GM23338 (cell line): ENCODE measurements at regions not wholly inside any gene's neighbourhood (a gene's known extent, or its start where the extent isn't known, plus 50 kb on each side); places are given as distances from the start of the nearest gene placed in this dataset.

Source experiments
- ATAC-seq: fragments of 200-7000 bp; cut with Tn5 transposase; 3 replicates; pipeline ENCODE4 v1.9.1; 2020
- DNase-seq: peaks from one replicate; pipeline ENCODE4 v3.0.0-alpha.2; 2015; ENCODE audit warnings: low spot score
- H2AFZ ChIP-seq: fragments of 200-600 bp; sonication (generic); 2 replicates; pipeline ENCODE4 v1.8.0; 2016; ENCODE audit warnings: antibody characterized with exemption, mild to moderate bottlenecking, moderate library complexity
- H3F3A ChIP-seq: fragments of 200-600 bp; sonication (generic); replicated peaks from 2 replicates; pipeline ENCODE4 v1.8.0; 2017; ENCODE audit warnings: antibody characterized with exemption, mixed run types, low read depth
- H3K27ac ChIP-seq: fragments of 200-600 bp; sonication (generic); 2 replicates; pipeline ENCODE4 v1.6.1; 2016; ENCODE audit warnings: low read depth
- H3K27me3 ChIP-seq: fragments of 200-600 bp; sonication (generic); 2 replicates; pipeline ENCODE4 v1.8.0; 2016; ENCODE audit warnings: mild to moderate bottlenecking, mixed run types, moderate library complexity; ENCODE audit not compliant: insufficient read depth
- H3K36me3 ChIP-seq: fragments of 200-600 bp; sonication (generic); 2 replicates; pipeline ENCODE4 v1.8.0; 2016; ENCODE audit warnings: mild to moderate bottlenecking; ENCODE audit not compliant: insufficient read depth
- H3K4me1 ChIP-seq: fragments of 200-600 bp; sonication (generic); 2 replicates; pipeline ENCODE4 v1.8.0; 2016; ENCODE audit warnings: mild to moderate bottlenecking, moderate library complexity; ENCODE audit not compliant: insufficient read depth
- H3K4me2 ChIP-seq: fragments of 200-600 bp; sonication (generic); 2 replicates; pipeline ENCODE4 v1.7.1; 2017; ENCODE audit warnings: mixed run types
- H3K4me3 ChIP-seq: fragments of 200-600 bp; sonication (generic); 2 replicates; pipeline ENCODE4 v1.6.1; 2016; ENCODE audit warnings: mixed run types
- H3K79me2 ChIP-seq: fragments of 200-600 bp; sonication (generic); replicated peaks from 2 replicates; pipeline ENCODE4 v1.8.0; 2017; ENCODE audit warnings: mild to moderate bottlenecking; ENCODE audit not compliant: insufficient read depth
- H3K9me2 ChIP-seq: fragments of 200-600 bp; sonication (generic); 2 replicates; pipeline ENCODE4 v1.8.0; 2017; ENCODE audit not compliant: insufficient read depth
- H4K20me1 ChIP-seq: fragments of 200-600 bp; sonication (generic); replicated peaks from 2 replicates; pipeline ENCODE4 v1.8.0; 2017; ENCODE audit warnings: mild to moderate bottlenecking; ENCODE audit not compliant: insufficient read depth
- H3K27ac Mint-ChIP-seq: 2 replicates; pipeline ENCODE4 v1.8.0; 2020; ENCODE audit warnings: inconsistent platforms, mild to moderate bottlenecking, moderate library complexity, mixed read lengths
- H3K27me3 Mint-ChIP-seq: 3 replicates; pipeline ENCODE4 v1.8.0; 2022; ENCODE audit warnings: low read depth, mild to moderate bottlenecking, moderate library complexity, mixed read lengths, inconsistent platforms; ENCODE audit not compliant: insufficient read depth, poor library complexity
- H3K36me3 Mint-ChIP-seq: 3 replicates; pipeline ENCODE4 v1.8.0; 2021; ENCODE audit warnings: low read depth, mild to moderate bottlenecking, inconsistent platforms, moderate library complexity, mixed read lengths
- H3K4me1 Mint-ChIP-seq: 3 replicates; pipeline ENCODE4 v1.8.0; 2020; ENCODE audit warnings: mild to moderate bottlenecking, inconsistent platforms, mixed read lengths
- H3K4me3 Mint-ChIP-seq: 3 replicates; pipeline ENCODE4 v1.8.0; 2021; ENCODE audit warnings: moderate library complexity, mild to moderate bottlenecking, inconsistent platforms, mixed read lengths
- H3K9me3 Mint-ChIP-seq: 3 replicates; pipeline ENCODE4 v1.8.0; 2020; ENCODE audit warnings: moderate library complexity, mild to moderate bottlenecking, inconsistent platforms, mixed read lengths
- CREB1 ChIP-seq: fragments of 250-450 bp; sonication (Bioruptor Pico); IDR thresholded peaks from 2 replicates; pipeline ENCODE4 v1.5.0; 2020; ENCODE audit warnings: low read depth, mild to moderate bottlenecking, moderate library complexity
- EZH2 ChIP-seq: fragments of 200-600 bp; sonication (generic); IDR thresholded peaks from one replicate; pipeline ENCODE4 v1.8.0; 2017; ENCODE audit warnings: antibody characterized with exemption, mild to moderate bottlenecking, low read depth; ENCODE audit not compliant: unreplicated experiment
- EZH2phosphoT487 ChIP-seq: fragments of 200-600 bp; sonication (generic); IDR thresholded peaks from one replicate; pipeline ENCODE4 v1.8.1; 2018; ENCODE audit warnings: antibody characterized with exemption; ENCODE audit not compliant: unreplicated experiment
- JUNB ChIP-seq: IDR thresholded peaks from one replicate; pipeline ENCODE4 v1.6.1; 2016; ENCODE audit warnings: antibody characterized with exemption; ENCODE audit not compliant: unreplicated experiment
- NANOG ChIP-seq: IDR thresholded peaks from 2 replicates; pipeline ENCODE4 v1.6.1; 2016; ENCODE audit warnings: antibody characterized with exemption, borderline replicate concordance
- POLR2AphosphoS5 ChIP-seq: IDR thresholded peaks from 2 replicates; pipeline ENCODE4 v1.6.1; 2016; ENCODE audit warnings: antibody characterized with exemption, low read depth
- STAT1 ChIP-seq: IDR thresholded peaks from one replicate; pipeline ENCODE4 v1.6.1; 2016; ENCODE audit warnings: antibody characterized with exemption; ENCODE audit not compliant: unreplicated experiment
- ZNF114 ChIP-seq: fragments of 250-450 bp; sonication (Bioruptor Pico); IDR thresholded peaks from 2 replicates; pipeline ENCODE4 v1.5.0; 2020; ENCODE audit warnings: mild to moderate bottlenecking, moderate library complexity
- ZNF331 ChIP-seq: fragments of 250-450 bp; sonication (Bioruptor Pico); IDR thresholded peaks from 2 replicates; pipeline ENCODE4 v1.5.0; 2020; ENCODE audit warnings: low read depth, mild to moderate bottlenecking, moderate library complexity
- TF ChIP-seq, protein P1 (sequence below), 2 experiments: fragments of 200-600 bp in 1 of 2; sonication (generic) in 1 of 2; conservative IDR thresholded peaks; 2 replicates each; pipeline versions ENCODE4 v1.5.1 to v1.6.1; 2016 to 2017; ENCODE audit warnings: antibody characterized with exemption in 2 of 2, low read depth in 2 of 2, mild to moderate bottlenecking in 2 of 2, moderate library complexity in 1 of 2
- TF ChIP-seq, protein P2 (sequence below): IDR thresholded peaks from one replicate; pipeline ENCODE4 v1.6.1; 2018; ENCODE audit warnings: antibody characterized with exemption; ENCODE audit not compliant: unreplicated experiment
- TF ChIP-seq, protein P3 (sequence below): IDR thresholded peaks from 2 replicates; pipeline ENCODE4 v1.6.1; 2016; ENCODE audit warnings: antibody characterized with exemption
- TF ChIP-seq, protein P4 (sequence below): fragments of 250-450 bp; sonication (Bioruptor Pico); IDR thresholded peaks from 2 replicates; pipeline ENCODE4 v1.5.0; 2020; ENCODE audit warnings: mild to moderate bottlenecking, moderate library complexity

DNA sequence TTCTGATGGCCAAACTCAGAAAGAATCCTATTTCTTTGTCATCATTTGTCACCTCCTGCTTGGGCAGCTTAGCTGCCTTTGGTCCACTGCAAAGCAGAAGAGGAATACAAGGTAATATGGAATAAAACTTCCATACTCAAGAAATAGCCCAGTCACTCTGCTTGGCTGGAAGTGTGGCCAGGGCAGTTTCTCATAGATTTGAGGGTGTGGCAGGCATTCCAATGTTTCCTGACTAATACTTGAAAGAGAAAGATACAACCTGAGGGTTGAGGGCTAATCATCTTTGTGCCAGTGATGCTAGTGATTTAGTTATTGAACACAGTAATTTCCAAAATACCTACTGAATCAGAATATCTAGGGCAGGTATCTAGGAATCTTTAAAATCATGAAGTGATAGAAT lies 83.1 kb downstream of the FAM161A start:
- H3K4me1 Mint-ChIP-seq: no peaks in the 10 kb centered on the region
- no peak overlapping the region for H2AFZ ChIP-seq
- H3K79me2 ChIP-seq: no peaks in the 10 kb centered on the region
- no peaks in the 10 kb centered on the region for H3F3A ChIP-seq
- no peak overlapping the region for H3K27ac Mint-ChIP-seq
- no peaks in the 10 kb centered on the region for H3K27me3 Mint-ChIP-seq
- TF ChIP-seq POLR2AphosphoS5: no peak
- no peak for TF ChIP-seq EZH2
- no peak for TF ChIP-seq ZNF114 (CRISPR knock-in tag)
- TF ChIP-seq NANOG: no peak
- TF ChIP-seq ZNF331 (CRISPR knock-in tag): no peak
- TF ChIP-seq CREB1 (CRISPR knock-in tag): no peak
- TF ChIP-seq JUNB: no peak
- TF ChIP-seq, protein P1, sequence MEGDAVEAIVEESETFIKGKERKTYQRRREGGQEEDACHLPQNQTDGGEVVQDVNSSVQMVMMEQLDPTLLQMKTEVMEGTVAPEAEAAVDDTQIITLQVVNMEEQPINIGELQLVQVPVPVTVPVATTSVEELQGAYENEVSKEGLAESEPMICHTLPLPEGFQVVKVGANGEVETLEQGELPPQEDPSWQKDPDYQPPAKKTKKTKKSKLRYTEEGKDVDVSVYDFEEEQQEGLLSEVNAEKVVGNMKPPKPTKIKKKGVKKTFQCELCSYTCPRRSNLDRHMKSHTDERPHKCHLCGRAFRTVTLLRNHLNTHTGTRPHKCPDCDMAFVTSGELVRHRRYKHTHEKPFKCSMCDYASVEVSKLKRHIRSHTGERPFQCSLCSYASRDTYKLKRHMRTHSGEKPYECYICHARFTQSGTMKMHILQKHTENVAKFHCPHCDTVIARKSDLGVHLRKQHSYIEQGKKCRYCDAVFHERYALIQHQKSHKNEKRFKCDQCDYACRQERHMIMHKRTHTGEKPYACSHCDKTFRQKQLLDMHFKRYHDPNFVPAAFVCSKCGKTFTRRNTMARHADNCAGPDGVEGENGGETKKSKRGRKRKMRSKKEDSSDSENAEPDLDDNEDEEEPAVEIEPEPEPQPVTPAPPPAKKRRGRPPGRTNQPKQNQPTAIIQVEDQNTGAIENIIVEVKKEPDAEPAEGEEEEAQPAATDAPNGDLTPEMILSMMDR (conservative IDR thresholded peaks at IDR 0.05; ENCODE audit: low read depth in 2 of 2): no peak
- TF ChIP-seq, protein P2, sequence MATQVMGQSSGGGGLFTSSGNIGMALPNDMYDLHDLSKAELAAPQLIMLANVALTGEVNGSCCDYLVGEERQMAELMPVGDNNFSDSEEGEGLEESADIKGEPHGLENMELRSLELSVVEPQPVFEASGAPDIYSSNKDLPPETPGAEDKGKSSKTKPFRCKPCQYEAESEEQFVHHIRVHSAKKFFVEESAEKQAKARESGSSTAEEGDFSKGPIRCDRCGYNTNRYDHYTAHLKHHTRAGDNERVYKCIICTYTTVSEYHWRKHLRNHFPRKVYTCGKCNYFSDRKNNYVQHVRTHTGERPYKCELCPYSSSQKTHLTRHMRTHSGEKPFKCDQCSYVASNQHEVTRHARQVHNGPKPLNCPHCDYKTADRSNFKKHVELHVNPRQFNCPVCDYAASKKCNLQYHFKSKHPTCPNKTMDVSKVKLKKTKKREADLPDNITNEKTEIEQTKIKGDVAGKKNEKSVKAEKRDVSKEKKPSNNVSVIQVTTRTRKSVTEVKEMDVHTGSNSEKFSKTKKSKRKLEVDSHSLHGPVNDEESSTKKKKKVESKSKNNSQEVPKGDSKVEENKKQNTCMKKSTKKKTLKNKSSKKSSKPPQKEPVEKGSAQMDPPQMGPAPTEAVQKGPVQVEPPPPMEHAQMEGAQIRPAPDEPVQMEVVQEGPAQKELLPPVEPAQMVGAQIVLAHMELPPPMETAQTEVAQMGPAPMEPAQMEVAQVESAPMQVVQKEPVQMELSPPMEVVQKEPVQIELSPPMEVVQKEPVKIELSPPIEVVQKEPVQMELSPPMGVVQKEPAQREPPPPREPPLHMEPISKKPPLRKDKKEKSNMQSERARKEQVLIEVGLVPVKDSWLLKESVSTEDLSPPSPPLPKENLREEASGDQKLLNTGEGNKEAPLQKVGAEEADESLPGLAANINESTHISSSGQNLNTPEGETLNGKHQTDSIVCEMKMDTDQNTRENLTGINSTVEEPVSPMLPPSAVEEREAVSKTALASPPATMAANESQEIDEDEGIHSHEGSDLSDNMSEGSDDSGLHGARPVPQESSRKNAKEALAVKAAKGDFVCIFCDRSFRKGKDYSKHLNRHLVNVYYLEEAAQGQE: no peak
- TF ChIP-seq, protein P3, sequence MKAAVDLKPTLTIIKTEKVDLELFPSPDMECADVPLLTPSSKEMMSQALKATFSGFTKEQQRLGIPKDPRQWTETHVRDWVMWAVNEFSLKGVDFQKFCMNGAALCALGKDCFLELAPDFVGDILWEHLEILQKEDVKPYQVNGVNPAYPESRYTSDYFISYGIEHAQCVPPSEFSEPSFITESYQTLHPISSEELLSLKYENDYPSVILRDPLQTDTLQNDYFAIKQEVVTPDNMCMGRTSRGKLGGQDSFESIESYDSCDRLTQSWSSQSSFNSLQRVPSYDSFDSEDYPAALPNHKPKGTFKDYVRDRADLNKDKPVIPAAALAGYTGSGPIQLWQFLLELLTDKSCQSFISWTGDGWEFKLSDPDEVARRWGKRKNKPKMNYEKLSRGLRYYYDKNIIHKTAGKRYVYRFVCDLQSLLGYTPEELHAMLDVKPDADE: no peak
- no peak for TF ChIP-seq EZH2phosphoT487
- TF ChIP-seq, protein P4, sequence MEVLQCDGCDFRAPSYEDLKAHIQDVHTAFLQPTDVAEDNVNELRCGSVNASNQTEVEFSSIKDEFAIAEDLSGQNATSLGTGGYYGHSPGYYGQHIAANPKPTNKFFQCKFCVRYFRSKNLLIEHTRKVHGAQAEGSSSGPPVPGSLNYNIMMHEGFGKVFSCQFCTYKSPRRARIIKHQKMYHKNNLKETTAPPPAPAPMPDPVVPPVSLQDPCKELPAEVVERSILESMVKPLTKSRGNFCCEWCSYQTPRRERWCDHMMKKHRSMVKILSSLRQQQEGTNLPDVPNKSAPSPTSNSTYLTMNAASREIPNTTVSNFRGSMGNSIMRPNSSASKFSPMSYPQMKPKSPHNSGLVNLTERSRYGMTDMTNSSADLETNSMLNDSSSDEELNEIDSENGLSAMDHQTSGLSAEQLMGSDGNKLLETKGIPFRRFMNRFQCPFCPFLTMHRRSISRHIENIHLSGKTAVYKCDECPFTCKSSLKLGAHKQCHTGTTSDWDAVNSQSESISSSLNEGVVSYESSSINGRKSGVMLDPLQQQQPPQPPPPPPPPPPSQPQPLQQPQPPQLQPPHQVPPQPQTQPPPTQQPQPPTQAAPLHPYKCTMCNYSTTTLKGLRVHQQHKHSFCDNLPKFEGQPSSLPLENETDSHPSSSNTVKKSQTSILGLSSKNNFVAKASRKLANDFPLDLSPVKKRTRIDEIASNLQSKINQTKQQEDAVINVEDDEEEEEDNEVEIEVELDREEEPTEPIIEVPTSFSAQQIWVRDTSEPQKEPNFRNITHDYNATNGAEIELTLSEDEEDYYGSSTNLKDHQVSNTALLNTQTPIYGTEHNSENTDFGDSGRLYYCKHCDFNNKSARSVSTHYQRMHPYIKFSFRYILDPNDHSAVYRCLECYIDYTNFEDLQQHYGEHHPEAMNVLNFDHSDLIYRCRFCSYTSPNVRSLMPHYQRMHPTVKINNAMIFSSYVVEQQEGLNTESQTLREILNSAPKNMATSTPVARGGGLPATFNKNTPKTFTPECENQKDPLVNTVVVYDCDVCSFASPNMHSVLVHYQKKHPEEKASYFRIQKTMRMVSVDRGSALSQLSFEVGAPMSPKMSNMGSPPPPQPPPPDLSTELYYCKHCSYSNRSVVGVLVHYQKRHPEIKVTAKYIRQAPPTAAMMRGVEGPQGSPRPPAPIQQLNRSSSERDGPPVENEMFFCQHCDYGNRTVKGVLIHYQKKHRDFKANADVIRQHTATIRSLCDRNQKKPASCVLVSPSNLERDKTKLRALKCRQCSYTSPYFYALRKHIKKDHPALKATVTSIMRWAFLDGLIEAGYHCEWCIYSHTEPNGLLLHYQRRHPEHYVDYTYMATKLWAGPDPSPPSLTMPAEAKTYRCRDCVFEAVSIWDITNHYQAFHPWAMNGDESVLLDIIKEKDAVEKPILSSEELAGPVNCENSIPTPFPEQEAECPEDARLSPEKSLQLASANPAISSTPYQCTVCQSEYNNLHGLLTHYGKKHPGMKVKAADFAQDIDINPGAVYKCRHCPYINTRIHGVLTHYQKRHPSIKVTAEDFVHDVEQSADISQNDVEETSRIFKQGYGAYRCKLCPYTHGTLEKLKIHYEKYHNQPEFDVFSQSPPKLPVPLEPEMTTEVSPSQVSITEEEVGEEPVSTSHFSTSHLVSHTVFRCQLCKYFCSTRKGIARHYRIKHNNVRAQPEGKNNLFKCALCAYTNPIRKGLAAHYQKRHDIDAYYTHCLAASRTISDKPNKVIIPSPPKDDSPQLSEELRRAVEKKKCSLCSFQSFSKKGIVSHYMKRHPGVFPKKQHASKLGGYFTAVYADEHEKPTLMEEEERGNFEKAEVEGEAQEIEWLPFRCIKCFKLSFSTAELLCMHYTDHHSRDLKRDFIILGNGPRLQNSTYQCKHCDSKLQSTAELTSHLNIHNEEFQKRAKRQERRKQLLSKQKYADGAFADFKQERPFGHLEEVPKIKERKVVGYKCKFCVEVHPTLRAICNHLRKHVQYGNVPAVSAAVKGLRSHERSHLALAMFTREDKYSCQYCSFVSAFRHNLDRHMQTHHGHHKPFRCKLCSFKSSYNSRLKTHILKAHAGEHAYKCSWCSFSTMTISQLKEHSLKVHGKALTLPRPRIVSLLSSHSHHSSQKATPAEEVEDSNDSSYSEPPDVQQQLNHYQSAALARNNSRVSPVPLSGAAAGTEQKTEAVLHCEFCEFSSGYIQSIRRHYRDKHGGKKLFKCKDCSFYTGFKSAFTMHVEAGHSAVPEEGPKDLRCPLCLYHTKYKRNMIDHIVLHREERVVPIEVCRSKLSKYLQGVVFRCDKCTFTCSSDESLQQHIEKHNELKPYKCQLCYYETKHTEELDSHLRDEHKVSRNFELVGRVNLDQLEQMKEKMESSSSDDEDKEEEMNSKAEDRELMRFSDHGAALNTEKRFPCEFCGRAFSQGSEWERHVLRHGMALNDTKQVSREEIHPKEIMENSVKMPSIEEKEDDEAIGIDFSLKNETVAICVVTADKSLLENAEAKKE: no peak
- TF ChIP-seq STAT1: no peak
- H3K9me2 ChIP-seq: no peaks in the 10 kb centered on the region
- no peak overlapping the region for H3K4me3 Mint-ChIP-seq
- no peak overlapping the region for H3K27ac ChIP-seq
- no peaks in the 10 kb centered on the region for H3K36me3 ChIP-seq
- ATAC-seq: no peak
- H3K27me3 ChIP-seq: no peaks in the 10 kb centered on the region
- no peak for DNase-seq
- H3K4me1 ChIP-seq: no peaks in the 10 kb centered on the region
- no peaks in the 10 kb centered on the region for H4K20me1 ChIP-seq
- H3K4me2 ChIP-seq: no peak overlapping the region
- H3K36me3 Mint-ChIP-seq: no peaks in the 10 kb centered on the region
- no peaks in the 10 kb centered on the region for H3K9me3 Mint-ChIP-seq
- H3K4me3 ChIP-seq: no peak overlapping the region
